ENCODE measurements at regions not wholly inside any gene's neighbourhood (a gene's known extent, or its start where the extent isn't known, plus 50 kb on each side); places are given as distances from the start of the nearest gene placed in this dataset.

DNA sequence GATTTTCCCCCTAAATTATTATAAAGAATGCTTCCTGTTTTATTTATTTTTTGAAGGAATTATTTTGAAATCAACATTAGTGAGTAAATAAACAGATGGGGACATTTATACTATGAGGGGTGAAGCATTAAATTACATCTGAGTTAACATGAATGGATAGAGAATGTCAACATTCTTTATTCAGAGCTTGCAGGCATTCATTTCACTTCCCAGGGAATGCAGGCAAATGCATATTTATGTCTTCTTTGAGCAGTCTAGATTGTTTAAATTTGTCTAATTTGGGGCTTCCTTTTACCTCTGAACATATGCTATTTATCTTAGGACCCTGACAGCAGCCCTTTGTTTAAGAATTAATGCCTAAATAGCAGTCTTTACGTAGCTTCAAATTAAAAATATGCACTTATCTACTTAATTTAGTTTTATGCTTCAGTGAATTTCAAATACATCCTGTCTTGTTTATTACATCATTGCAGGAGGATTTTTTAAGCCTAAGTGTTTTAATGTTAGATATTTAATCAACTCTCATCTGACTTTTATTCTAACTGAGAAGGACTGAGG is 630.5 kb upstream of the LMCD1 start:
- DNase-seq (no peak), ATAC-seq (ENCODE audit: low read depth in 2 of 2) (no peak)
- H3K4me3 ChIP-seq (ENCODE audit: low read depth, low read length) = no peak overlapping the region
- peaks cover 0 to 16% (median 4%) of the 10 kb centered on the region in 7 donors for H3K9me3 Mint-ChIP-seq
- H3K36me3 ChIP-seq (ENCODE audit: control insufficient read depth, insufficient read depth, low read length) = no peaks in the 10 kb centered on the region
- H3K4me1 Mint-ChIP-seq = peaks cover 0 to 3% (median 0%) of the 10 kb centered on the region in 4 donors
- H3K4me3 Mint-ChIP-seq = no peak overlapping the region
- no peak overlapping the region for H3K27ac Mint-ChIP-seq
- no peaks in the 10 kb centered on the region for H3K9me3 ChIP-seq (ENCODE audit: control insufficient read depth in 2 of 2, low read length in 2 of 2)
- H3K4me1 ChIP-seq (ENCODE audit: control insufficient read depth, insufficient read depth, low read length, poor library complexity, severe bottlenecking) = no peaks in the 10 kb centered on the region
- no peak overlapping the region for H3K27ac ChIP-seq (ENCODE audit: insufficient read depth, low read length, poor library complexity, severe bottlenecking)
- H3K36me3 Mint-ChIP-seq = no peaks in the 10 kb centered on the region
- no peaks in the 10 kb centered on the region for H3K27me3 Mint-ChIP-seq
- no peaks in the 10 kb centered on the region for H3K27me3 ChIP-seq (ENCODE audit: control insufficient read depth, insufficient read depth, low read length)

DNA sequence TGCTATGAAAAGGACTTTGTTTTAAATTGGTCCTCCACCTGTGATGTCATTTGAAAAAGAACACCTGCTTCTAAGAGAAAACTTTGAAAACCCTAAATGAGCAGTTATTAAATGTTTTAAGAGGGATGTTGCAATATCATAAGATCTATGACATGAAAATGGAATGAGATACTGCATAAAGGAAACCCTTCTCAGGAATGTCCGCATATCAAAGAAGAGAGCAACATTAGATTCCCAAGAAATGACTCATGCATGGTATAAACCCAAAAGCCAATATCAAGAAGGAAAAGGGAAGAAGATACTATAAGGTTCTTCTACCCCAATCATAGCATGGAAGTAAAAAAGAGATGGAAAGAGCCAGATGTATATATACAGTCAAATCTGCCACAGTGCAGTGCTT is 627.5 kb upstream of the LMCD1 start:
- Mint-ChIP-seq H3K9me3 (peaks cover 0 to 7% (median 4%) of the 10 kb centered on the region in 7 donors), H3K27ac (no peak overlapping the region), H3K4me1 (peaks cover 4 to 28% (median 9%) of the 10 kb centered on the region in 4 donors), H3K27me3 (no peaks in the 10 kb centered on the region), H3K4me3 (no peak overlapping the region), H3K36me3 (no peaks in the 10 kb centered on the region)
- Histone ChIP-seq H3K27me3 (ENCODE audit: control insufficient read depth, insufficient read depth, low read length) (no peaks in the 10 kb centered on the region), H3K36me3 (ENCODE audit: control insufficient read depth, insufficient read depth, low read length) (no peaks in the 10 kb centered on the region), H3K4me1 (ENCODE audit: control insufficient read depth, insufficient read depth, low read length, poor library complexity, severe bottlenecking) (no peaks in the 10 kb centered on the region), H3K4me3 (ENCODE audit: low read depth, low read length) (no peak overlapping the region), H3K27ac (ENCODE audit: insufficient read depth, low read length, poor library complexity, severe bottlenecking) (no peak overlapping the region), H3K9me3 (ENCODE audit: control insufficient read depth in 2 of 2, low read length in 2 of 2) (no peaks in the 10 kb centered on the region)
- DNase-seq = no peak
- no peak for ATAC-seq (ENCODE audit: low read depth in 2 of 2)

DNA sequence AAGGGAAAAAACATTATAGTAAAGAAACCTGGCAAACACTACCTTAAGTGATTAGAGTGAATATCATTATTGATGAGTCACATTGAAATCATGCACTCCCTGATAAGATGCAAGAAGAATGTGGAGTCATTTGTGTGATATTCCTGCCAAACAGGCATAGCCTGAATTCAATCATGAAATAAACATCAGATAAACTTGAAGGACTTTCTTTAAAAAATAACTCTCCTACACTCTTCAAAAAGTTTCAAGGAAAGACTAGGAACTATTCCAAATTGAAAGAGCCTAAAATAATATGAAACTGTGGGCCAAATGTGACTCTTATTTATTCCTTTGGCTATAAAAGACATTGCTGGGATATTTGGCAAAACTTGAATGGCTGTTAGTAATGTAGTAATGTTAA is 625.7 kb upstream of the LMCD1 start:
- ATAC-seq (ENCODE audit: low read depth in 2 of 2) (no peak), DNase-seq (no peak)
- Histone ChIP-seq H3K36me3 (ENCODE audit: control insufficient read depth, insufficient read depth, low read length) (no peaks in the 10 kb centered on the region), H3K4me3 (ENCODE audit: low read depth, low read length) (no peak overlapping the region), H3K27me3 (ENCODE audit: control insufficient read depth, insufficient read depth, low read length) (no peaks in the 10 kb centered on the region), H3K4me1 (ENCODE audit: control insufficient read depth, insufficient read depth, low read length, poor library complexity, severe bottlenecking) (no peaks in the 10 kb centered on the region), H3K27ac (ENCODE audit: insufficient read depth, low read length, poor library complexity, severe bottlenecking) (no peak overlapping the region), H3K9me3 (ENCODE audit: control insufficient read depth in 2 of 2, low read length in 2 of 2) (peaks cover 0 to 1% of the 10 kb centered on the region in 2 experiments)
- no peaks in the 10 kb centered on the region for H3K27me3 Mint-ChIP-seq
- no peaks in the 10 kb centered on the region for H3K36me3 Mint-ChIP-seq
- H3K4me1 Mint-ChIP-seq = peaks cover 4 to 35% (median 9%) of the 10 kb centered on the region in 4 donors
- no peak overlapping the region for H3K27ac Mint-ChIP-seq
- no peak overlapping the region for H3K4me3 Mint-ChIP-seq
- peaks cover 1 to 11% (median 4%) of the 10 kb centered on the region in 7 donors for H3K9me3 Mint-ChIP-seq

DNA sequence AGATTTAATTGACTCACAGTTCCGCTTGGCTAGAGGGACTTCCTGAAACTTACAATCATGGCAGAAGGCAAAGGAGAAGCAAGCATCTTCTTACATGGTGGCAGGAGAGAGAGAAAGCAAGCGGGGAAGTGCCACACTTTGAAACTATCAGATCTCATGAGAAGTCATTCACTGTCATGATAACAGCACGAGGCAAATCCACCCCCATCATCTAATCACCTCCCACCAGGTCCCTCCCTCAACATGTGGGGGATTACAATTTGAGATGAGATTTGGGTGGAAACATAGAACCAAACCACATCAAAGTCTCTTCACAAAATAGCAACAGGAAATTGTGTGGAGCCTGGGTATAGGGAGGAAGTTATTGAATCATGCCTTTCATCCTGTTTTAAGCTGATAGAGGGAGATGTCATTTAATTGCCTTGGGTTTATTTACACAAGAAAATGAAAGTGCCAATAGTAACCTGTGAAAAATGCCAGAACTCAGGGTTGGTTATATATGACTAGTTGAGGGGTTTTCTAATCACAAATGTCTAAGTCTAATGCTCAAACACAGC is 624.8 kb upstream of the LMCD1 start:
- H3K9me3 ChIP-seq (ENCODE audit: control insufficient read depth in 2 of 2, low read length in 2 of 2) = peaks cover 0 to 1% of the 10 kb centered on the region in 2 experiments
- peaks cover 2 to 11% (median 6%) of the 10 kb centered on the region in 7 donors for H3K9me3 Mint-ChIP-seq
- peak overlapping the region in 3 of 4 donors; percentile 36 to 84 (median 64) for H3K4me3 Mint-ChIP-seq
- ATAC-seq (ENCODE audit: low read depth in 2 of 2) (peak; percentile 72 to 81), DNase-seq (peak in 2 of 3 donors; percentile 60 to 79)
- no peaks in the 10 kb centered on the region for H3K27me3 ChIP-seq (ENCODE audit: control insufficient read depth, insufficient read depth, low read length)
- no peaks in the 10 kb centered on the region for H3K36me3 ChIP-seq (ENCODE audit: control insufficient read depth, insufficient read depth, low read length)
- H3K27me3 Mint-ChIP-seq = no peaks in the 10 kb centered on the region
- no peaks in the 10 kb centered on the region for H3K36me3 Mint-ChIP-seq
- peak overlapping the region; percentile 46 for H3K4me3 ChIP-seq (ENCODE audit: low read depth, low read length)
- H3K27ac ChIP-seq (ENCODE audit: insufficient read depth, low read length, poor library complexity, severe bottlenecking) = no peak overlapping the region
- H3K4me1 ChIP-seq (ENCODE audit: control insufficient read depth, insufficient read depth, low read length, poor library complexity, severe bottlenecking) = no peaks in the 10 kb centered on the region
- H3K27ac Mint-ChIP-seq = peak overlapping the region in 2 of 3 donors; percentile 24 to 85
- peaks cover 4 to 39% (median 11%) of the 10 kb centered on the region in 4 donors for H3K4me1 Mint-ChIP-seq

DNA sequence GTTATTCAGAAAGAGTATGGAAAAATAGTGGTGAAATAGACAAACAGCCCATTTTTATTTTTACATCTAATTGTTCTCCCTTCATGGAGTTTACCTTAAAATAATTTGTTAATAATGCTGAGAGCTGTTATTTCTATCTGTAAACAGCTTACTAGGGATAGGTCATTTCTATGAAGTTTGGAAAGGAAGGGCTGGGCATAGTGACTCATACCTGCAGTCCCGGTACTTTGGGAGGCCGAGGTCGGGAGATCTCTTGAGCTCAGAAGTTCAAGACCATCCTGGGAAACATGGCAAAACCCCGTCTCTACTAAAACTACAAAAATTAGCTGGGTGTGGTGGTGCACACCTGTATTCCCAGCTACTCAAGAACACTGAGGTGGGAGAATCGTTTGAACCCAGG is 624.3 kb upstream of the LMCD1 start:
- peak overlapping the region; percentile 46 for H3K4me3 ChIP-seq (ENCODE audit: low read depth, low read length)
- H3K27me3 ChIP-seq (ENCODE audit: control insufficient read depth, insufficient read depth, low read length) = no peaks in the 10 kb centered on the region
- ATAC-seq (ENCODE audit: low read depth in 2 of 2) (no peak), DNase-seq (no peak)
- no peaks in the 10 kb centered on the region for H3K27me3 Mint-ChIP-seq
- peak overlapping the region; percentile 8 to 84 (median 50) for H3K4me3 Mint-ChIP-seq
- no peaks in the 10 kb centered on the region for H3K36me3 ChIP-seq (ENCODE audit: control insufficient read depth, insufficient read depth, low read length)
- peaks cover 2 to 11% (median 4%) of the 10 kb centered on the region in 7 donors for H3K9me3 Mint-ChIP-seq
- H3K9me3 ChIP-seq (ENCODE audit: control insufficient read depth in 2 of 2, low read length in 2 of 2) = peaks cover 0 to 1% of the 10 kb centered on the region in 2 experiments
- H3K36me3 Mint-ChIP-seq = no peaks in the 10 kb centered on the region
- no peaks in the 10 kb centered on the region for H3K4me1 ChIP-seq (ENCODE audit: control insufficient read depth, insufficient read depth, low read length, poor library complexity, severe bottlenecking)
- peaks cover 4 to 44% (median 11%) of the 10 kb centered on the region in 4 donors for H3K4me1 Mint-ChIP-seq
- H3K27ac Mint-ChIP-seq = peak overlapping the region in 2 of 3 donors; percentile 24 to 85
- no peak overlapping the region for H3K27ac ChIP-seq (ENCODE audit: insufficient read depth, low read length, poor library complexity, severe bottlenecking)

DNA sequence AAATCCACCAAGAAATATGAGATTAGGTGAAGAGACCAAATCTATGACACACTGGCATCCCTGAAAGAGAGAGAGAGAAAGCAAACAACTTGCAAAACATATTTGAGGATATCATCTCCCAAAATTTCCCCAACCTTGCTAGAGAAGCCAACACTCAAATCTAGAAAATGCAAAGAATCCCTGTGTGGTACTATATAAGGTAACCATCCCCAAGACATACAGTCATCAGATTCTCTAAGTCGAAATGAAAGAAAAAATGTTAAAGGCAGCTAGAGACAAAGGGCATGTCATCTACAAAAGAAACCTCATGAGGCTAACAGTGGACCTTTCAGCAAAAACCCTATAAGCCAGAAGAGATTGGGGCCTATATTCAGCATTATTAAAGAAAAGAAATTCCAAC is 622.1 kb upstream of the LMCD1 start:
- DNase-seq = no peak
- Mint-ChIP-seq H3K4me3 (no peak overlapping the region), H3K4me1 (peaks cover 4 to 51% (median 11%) of the 10 kb centered on the region in 4 donors), H3K27me3 (no peaks in the 10 kb centered on the region), H3K27ac (peak overlapping the region in 1 of 3 donors; percentile 43), H3K9me3 (peaks cover 0 to 12% (median 8%) of the 10 kb centered on the region in 7 donors), H3K36me3 (no peaks in the 10 kb centered on the region)
- ATAC-seq (ENCODE audit: low read depth in 2 of 2) = no peak
- Histone ChIP-seq H3K36me3 (ENCODE audit: control insufficient read depth, insufficient read depth, low read length) (no peaks in the 10 kb centered on the region), H3K4me3 (ENCODE audit: low read depth, low read length) (no peak overlapping the region), H3K27me3 (ENCODE audit: control insufficient read depth, insufficient read depth, low read length) (no peaks in the 10 kb centered on the region), H3K27ac (ENCODE audit: insufficient read depth, low read length, poor library complexity, severe bottlenecking) (no peak overlapping the region), H3K9me3 (ENCODE audit: control insufficient read depth in 2 of 2, low read length in 2 of 2) (peaks cover 0 to 1% of the 10 kb centered on the region in 2 experiments), H3K4me1 (ENCODE audit: control insufficient read depth, insufficient read depth, low read length, poor library complexity, severe bottlenecking) (no peaks in the 10 kb centered on the region)

DNA sequence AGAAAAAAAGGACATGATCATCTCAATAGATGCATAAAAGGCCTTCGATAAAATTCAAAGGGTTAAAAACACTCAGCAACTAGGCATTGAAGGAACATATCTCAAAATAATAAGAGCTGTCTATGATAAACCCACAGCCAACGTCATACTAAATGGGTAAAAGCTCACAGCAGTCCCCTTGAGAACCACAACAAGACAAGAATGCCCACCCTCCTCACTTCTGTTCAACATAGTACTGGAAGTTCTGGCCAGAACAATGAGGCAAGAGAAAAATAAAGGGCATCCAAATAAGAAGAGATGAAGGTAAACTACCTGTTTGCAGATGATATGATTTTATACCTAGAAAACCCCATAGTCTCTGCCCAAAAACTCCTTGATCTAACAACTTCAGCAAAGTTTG is 619.7 kb upstream of the LMCD1 start:
- Histone ChIP-seq H3K27ac (ENCODE audit: insufficient read depth, low read length, poor library complexity, severe bottlenecking) (no peak overlapping the region), H3K4me3 (ENCODE audit: low read depth, low read length) (no peak overlapping the region), H3K36me3 (ENCODE audit: control insufficient read depth, insufficient read depth, low read length) (no peaks in the 10 kb centered on the region), H3K27me3 (ENCODE audit: control insufficient read depth, insufficient read depth, low read length) (no peaks in the 10 kb centered on the region), H3K4me1 (ENCODE audit: control insufficient read depth, insufficient read depth, low read length, poor library complexity, severe bottlenecking) (no peaks in the 10 kb centered on the region), H3K9me3 (ENCODE audit: control insufficient read depth in 2 of 2, low read length in 2 of 2) (peaks cover 0 to 1% of the 10 kb centered on the region in 2 experiments)
- no peak overlapping the region for H3K4me3 Mint-ChIP-seq
- H3K36me3 Mint-ChIP-seq = no peaks in the 10 kb centered on the region
- H3K9me3 Mint-ChIP-seq = peaks cover 0 to 15% (median 12%) of the 10 kb centered on the region in 7 donors
- peaks cover 2 to 44% (median 5%) of the 10 kb centered on the region in 4 donors for H3K4me1 Mint-ChIP-seq
- DNase-seq = no peak
- no peaks in the 10 kb centered on the region for H3K27me3 Mint-ChIP-seq
- no peak for ATAC-seq (ENCODE audit: low read depth in 2 of 2)
- peak overlapping the region in 1 of 3 donors; percentile 2 for H3K27ac Mint-ChIP-seq

DNA sequence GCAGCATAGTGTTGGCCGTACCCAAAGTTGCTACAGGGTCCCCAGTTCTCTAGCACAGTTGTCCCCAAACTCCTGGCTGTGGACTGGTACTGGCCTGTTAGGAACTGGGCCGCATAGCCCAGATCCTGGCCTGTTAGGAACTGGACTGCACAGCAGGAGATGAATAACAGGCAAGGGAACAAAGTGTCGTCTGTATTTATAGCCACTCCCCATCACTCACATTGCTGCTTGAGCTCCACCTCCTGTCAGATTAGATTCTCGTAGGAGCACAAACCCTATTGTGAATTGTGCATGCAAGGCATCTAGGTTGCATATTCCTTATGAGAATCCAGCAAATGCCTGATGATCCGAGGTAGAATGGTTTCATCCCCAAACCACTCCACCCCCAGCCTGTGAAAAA is 604.0 kb upstream of the LMCD1 start:
- Mint-ChIP-seq H3K4me3 (no peak overlapping the region), H3K9me3 (peaks cover 0 to 4% (median 0%) of the 10 kb centered on the region in 7 donors), H3K27ac (no peak overlapping the region), H3K4me1 (peaks cover 0 to 3% (median under 1%) of the 10 kb centered on the region in 4 donors), H3K27me3 (no peaks in the 10 kb centered on the region), H3K36me3 (no peaks in the 10 kb centered on the region)
- Histone ChIP-seq H3K36me3 (ENCODE audit: control insufficient read depth, insufficient read depth, low read length) (no peaks in the 10 kb centered on the region), H3K4me1 (ENCODE audit: control insufficient read depth, insufficient read depth, low read length, poor library complexity, severe bottlenecking) (no peaks in the 10 kb centered on the region), H3K27me3 (ENCODE audit: control insufficient read depth, insufficient read depth, low read length) (no peaks in the 10 kb centered on the region), H3K27ac (ENCODE audit: insufficient read depth, low read length, poor library complexity, severe bottlenecking) (no peak overlapping the region), H3K9me3 (ENCODE audit: control insufficient read depth in 2 of 2, low read length in 2 of 2) (no peaks in the 10 kb centered on the region), H3K4me3 (ENCODE audit: low read depth, low read length) (no peak overlapping the region)
- DNase-seq (no peak), ATAC-seq (ENCODE audit: low read depth in 2 of 2) (no peak)
